HG03442 (cell line): ENCODE measurements at regions not wholly inside any gene's neighbourhood (a gene's known extent, or its start where the extent isn't known, plus 50 kb on each side); places are given as distances from the start of the nearest gene placed in this dataset.
A peak's percentile ranks its signal among the peaks of the same experiment; 100 is the strongest.
"Not testable (repeated sequence)": the region's sequence is repeated elsewhere in the genome, so short reads cannot be mapped to it uniquely, and the experiment has no call there.

ENCODE experiments used
- ATAC-seq: cut with Tn5 transposase; IDR thresholded peaks from one replicate; pipeline ENCODE4 v1.9.1; 2021; ENCODE audit warnings: mild to moderate bottlenecking, moderate library complexity; ENCODE audit not compliant: unreplicated experiment

DNA sequence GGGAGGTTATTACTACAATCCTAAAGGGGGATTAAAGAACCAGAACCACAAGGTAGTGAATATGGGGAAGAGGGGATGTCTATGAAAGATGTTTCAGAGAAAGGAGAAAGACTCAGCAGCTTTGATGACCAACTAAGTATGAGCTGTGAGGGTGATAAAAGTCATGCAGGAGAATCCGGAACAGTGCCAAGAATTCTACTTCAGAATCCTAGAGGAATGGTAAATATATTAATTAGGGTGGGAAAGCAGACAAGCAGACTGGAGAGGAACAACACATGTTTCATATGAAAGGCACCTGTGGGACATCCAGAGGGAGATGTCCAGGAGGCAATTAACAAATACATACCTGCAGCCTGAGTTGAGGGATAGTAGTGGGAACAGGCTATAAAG lies 642.2 kb upstream of the DIPK2B start:
- no peak for ATAC-seq

DNA sequence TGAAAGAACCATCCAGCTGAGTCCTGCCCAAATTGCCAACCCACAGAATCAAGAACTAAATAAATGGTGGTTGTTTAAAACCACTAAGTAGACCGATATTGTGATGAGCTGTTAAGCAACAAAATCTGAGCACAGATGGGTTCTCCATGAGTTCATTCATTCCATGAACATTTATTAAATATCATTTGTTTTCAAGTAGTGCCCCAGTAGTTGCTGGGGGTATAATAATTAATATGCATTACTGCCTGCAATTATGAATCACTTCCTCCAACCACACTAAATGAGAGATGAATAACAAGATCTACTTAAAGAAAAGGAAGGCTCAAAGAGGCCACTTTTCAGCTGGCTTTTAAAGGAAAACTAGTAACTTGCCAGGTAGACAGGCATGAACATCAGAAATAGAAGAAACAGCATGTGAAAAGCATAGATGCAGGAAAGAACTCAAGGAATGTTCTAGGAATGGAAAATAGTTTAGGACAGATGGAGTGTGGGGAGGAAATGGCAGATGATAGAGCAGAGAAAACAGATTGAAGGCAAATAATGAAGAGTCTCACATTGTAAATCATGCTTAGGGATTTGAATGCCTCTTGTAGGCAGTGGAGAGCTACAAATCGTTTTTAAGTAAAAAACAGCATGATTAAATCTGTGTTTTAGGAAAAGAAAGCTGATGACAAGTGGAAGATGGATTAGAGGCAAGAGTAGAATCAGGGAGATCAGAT lies 641.7 kb upstream of the DIPK2B start:
- ATAC-seq = no peak

DNA sequence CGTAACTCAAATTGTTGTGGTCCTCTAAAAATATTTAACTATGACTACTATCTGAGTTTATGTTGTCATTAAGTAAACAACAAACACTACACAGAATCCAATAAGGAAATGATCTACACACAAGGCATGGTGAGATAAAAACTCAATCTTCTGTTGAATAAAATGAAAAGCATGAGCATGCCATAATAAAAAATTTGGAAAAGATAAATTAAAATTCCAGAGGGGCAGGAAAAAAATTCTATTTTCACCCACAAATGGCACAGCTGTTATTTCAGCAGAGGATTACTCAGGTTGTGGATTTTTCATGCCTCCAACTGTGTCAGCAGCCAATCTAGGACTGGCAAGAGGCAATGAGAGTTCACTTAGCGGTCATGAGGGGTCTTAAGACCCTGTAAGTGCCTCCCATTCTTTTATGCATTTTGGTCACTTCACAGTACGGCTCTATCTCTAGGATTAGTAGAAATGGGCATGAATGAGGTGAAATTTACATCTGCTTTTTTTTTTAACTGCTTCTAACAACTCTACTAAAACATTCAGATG lies 639.8 kb upstream of the DIPK2B start:
- no peak for ATAC-seq

DNA sequence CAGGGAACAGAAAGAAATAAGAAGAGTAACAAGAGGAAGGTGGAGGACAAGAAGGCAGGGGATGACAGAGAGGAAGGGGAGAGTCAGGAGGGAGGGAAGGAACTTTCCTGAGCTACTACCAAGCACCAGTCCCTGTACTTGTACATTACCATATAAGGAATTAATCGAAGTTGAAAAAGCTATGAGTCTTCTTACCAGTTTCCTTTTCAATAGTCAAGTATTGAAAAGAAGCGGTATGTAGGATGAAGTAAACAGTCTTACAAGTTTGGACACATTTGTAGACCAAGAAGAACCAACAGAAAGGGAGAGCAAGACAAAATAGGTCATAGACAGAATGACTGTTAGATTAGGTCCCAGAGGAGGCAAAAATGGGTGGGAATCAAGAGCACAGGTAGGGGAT lies 629.7 kb upstream of the DIPK2B start:
- ATAC-seq = no peak

DNA sequence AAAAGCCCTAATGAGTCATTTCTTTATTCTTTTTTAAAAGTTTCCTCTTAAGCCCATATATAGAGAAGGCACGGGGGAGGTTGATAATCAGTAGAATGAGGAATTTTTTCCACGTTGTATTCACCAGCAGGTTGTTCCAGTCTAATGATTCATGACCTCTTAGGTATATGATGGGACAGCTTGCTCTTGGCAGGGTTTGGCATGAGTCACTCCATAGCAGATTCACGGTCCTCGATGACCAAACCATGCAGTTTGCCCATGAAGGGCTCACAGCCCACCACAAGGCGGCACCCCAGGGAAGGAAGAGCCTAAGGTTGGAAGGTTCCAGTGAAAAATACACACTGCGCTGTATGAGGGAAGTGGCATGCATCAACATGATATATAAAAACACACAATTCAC lies 623.8 kb upstream of the DIPK2B start:
- no peak for ATAC-seq

DNA sequence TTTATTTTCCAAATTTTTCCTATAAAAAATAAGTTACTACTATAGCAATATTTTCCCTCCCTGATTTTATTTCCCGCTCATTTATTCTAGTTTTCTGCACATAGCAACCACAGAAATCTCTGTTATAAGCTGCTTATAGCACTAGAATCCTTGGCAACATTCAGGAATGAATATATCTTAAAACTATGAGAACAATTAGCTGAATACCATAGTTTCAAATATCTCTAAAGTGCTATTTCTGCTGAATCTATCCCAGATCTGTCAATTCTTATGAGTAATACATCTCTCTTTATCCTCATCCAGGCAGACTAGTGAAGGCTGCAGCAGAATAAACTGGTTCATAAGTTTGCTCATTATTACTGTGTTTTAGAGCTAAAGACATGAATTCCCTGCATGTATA lies 622.9 kb upstream of the DIPK2B start:
- ATAC-seq = no peak

DNA sequence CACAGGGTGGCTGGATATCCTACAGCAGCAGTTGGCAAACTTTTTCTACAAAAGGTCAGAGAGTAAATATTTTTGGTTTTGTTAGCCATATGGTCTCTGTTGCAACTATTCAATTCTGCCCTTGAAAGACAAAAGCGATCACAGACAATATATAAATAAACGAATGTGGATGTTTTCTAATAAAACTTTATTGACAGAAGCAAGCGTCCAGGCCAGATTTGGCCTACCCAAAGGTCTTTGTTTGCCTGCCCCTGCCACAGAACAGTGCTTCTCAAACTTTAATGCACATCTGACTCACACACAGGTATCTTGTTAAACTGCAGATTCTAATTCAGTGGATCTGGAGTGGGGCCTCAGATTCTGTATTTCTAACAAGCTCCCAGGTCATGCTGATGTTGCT lies 621.4 kb upstream of the DIPK2B start:
- ATAC-seq = no peak

DNA sequence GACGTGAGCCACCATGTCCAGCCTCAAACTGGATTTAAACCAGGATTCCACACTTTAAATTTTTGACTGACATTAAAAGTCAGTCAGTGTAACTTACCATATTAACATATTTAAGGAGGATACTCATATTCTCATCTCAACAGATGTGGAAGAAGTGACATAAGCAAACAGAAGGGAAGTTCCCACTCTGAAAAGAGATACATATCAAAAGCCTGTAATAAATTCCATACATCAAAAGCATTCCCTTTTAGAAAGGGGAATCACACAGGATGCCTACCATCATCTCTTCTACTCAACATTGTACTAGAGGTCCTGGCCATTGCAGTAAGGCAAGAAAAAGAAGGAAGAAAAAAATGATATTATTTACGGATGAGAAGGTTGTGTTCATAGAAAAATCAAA lies 618.2 kb upstream of the DIPK2B start:
- ATAC-seq = no peak

DNA sequence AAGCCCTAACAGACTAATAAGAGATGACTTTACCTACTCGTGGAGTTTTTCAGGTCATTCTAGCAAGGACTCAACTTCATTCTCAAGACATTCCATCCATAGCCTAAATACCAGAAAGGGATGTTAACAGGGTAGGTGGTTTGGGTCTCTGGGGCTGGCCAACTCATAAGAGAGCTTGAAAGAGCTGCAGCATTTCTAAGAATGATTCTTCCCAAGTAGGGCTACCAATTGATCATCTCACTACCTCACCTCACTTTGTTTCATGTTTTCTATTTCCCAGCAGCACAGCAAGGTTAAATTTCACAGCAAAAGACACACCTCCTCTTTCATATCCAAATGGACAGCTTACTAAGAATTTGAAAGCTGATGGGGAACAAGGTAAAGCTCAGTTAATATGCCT lies 614.8 kb upstream of the DIPK2B start:
- no peak for ATAC-seq

DNA sequence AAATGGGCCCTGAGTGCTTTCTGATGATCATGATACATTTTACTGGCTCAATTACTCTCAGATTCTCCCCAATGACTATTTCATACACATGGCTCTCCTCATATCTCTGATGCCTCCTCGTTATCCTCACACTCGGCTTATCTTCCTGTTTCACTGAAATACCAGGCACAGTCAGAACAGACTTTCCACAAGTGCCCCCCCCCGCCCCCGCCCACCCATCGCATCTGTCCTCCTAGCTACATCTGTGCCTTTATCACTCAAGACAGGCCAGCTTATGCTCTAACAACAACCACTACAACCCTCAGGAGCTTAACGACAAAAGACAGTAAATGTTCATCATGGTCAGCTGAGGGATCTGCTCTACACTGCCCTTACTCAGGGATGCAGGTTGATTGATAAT lies 610.6 kb upstream of the DIPK2B start:
- ATAC-seq = no peak

DNA sequence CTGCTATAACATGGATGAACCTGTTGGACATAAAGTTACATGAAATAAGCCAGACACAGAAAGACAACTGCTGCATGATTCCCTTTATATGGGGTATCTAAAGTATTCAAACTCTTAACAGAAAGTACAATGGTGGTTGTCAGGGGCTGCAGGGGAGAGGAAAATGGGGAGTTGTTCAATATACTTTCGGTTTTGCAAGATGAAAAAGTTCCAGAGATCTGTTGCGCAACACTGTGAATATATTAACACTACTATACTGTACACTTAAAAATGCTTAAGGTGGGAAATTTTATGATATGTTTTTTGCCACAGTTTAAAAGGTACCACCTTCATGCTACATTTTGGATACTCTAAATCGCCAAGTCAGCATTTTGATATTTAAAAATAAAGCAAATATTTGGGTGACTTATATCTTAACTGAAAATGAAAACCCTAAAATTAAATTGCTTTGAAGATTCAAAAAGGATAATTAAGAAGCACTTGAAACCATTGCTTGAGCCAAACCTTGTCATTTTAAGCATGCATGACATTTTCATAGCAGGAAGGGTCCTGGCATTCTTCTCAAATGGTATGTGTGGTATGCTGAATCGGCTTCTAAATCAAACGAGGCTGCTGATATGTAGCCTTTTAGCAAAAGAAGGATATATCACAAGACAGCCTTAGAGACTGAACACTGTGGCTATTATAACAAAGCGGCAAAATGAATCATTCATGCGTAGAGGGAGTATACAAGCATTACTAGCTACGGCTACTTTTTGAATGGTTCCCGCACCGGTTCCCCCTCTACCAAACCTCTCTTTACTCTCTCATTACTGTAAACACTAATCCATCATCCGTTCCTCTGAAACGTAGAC lies 607.1 kb upstream of the DIPK2B start:
- ATAC-seq = no peak

DNA sequence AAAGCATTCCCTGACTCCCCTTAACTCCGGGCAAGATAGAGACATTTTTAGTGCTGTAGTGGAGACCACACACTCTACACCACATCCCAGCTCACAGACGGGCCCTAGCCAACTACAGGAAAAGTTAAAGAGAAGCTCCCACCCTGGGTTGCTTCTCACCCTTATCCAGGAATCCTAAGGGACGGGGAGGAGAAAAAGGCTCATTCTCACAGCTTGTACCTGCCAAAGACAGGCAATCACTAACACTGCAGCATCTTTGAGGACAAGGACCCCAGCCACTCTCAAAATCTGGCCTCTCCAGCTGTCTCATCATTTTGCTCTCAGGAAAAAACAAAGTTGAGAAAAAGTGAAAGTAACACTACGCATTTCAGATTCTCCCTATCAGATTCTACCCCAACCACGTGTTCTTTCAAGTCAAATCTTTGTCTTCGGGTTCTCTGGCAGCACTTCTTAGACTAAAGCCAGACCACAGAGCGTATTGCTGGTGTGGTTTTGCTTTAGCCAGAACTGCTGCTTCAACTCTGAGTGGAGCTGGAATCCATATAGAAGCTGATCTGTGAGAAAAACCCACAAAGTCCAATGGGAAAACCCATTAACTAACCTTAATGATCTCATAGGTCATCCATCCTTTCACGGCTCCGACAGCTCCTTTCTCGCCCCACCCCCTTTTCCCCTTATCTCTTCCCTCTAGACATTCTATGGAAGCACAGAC lies 605.9 kb upstream of the DIPK2B start:
- peak; percentile 80 for ATAC-seq

DNA sequence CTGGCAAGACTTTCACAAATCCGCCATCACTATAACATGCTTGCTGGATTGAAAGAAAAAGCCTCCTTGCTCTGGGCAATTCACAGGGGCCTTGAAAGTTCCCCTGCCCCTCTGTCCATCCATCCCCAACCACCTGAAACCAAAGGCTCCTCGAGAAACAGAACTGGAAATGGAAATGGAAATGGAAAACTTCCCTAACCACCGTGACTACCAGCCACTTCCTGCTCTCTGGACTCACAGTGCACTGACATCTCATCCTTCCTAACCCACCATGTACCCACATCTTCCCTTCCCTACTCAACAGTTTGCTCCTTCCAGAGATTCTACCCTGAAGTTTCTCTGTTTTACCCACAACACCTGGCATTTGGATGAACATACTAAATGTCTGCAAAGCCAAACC lies 603.6 kb upstream of the DIPK2B start:
- ATAC-seq = no peak

DNA sequence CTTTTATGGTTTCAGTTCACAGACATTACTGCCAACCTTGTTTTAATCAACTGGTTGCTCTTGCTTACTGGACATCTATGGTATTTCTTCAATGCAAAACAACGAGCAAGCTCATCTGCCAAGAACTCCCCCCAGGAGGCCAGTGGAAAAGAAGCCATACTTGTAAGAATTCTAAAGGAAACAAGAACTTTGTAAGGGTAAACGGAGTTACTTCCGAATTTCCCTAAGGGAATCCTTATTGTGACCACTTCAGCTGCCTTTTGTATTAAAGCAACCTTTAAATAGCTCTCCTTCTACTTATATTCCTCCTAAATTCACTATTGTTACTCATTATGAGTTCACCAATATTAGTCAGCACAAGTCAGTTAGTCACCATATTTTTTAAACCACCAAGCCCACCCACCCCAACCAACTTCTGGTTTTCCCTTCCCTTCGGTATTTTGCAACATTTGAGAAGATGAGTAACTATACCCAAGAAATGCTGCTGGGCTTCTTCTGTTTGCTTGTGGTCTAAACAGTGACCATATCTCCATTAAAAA lies 602.8 kb upstream of the DIPK2B start:
- no peak for ATAC-seq

DNA sequence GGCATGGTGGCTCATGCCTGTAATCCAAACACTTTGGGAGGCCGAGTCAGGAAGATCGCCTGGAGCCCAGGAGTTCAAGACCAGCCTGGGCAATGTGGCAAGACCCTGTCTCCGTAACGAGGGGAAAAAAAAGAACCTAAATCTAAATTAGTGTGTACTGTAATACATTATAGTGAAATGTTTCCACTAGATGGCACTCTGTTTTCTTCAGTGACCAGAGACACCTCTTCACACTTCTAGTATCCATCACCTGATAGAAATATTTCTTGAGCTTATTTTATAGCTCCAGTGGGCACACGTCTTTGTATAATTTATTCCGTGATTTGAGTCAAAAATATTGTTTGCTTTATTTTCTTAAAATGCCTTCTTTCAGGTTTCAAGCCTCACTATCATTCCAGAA lies 600.9 kb upstream of the DIPK2B start:
- peak; percentile 47 for ATAC-seq

DNA sequence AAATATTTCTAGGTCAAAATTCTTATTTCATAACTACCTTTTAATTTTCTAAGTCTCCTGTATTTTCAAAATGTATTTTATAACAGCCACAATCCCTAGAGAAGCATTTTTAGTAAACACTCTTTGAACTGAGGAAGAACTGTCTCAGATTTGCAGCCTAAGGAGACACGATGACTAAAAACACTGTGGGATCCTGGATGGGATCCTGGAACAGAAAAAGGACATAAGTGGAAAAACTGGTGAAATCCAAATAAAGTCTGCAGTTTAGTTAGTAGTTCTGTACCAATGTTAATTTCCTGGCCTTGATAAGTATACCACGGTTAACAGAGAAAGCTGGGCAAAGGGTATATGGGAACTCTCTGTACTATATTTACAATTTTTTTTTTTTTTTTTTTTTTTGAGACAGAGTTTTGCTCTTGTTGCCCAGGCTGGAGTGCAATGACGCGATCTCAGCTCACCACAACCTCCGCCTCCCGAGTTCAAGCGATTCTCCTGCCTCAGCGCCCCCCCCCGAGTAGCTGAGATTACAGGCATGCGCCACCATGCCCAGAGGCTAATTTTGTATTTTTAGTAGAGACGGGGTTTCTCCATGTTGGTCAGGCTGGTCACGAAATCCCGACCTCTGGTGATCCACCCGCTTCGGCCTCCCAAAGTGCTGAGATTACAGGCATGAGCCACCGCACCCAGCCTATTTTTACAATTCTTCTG lies 600.2 kb upstream of the DIPK2B start:
- not testable (repeated sequence) for ATAC-seq

DNA sequence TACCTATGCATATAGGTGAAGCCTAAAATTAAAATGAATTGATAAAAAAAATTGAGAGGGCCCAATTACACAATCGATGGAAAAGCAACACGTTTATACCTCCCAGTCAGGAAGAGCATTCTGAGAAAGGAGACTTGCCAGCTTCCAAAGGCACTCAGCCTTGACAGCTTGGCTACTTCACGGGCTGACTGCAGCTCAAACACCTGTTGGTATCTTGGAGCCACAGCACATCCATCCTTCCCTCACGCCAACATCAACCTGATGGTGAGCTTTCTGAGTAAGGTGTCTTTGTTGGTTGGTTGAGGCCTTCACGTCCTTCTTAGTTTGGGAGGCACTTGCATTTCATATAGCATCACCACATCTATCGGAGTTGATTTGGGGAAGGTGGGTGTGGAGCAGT lies 598.9 kb upstream of the DIPK2B start:
- ATAC-seq = no peak

DNA sequence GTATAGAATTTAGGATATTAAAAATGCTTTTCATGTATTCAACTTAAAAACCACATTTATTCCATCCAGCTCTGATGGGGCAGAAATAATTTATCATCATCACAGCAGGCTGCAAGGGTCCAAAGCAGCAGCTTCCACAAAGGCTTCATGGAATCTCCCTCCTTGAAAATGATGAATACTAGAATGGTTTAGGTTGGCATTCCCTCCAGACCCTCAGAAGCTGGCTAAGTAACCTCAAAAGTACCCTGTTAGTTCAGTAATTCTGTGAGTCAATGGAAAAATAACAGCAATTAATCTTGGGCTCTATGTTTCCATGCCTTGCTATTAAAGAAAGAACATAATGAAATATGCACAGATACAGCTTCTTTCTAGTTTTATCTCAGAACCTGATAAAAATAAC lies 594.9 kb upstream of the DIPK2B start:
- ATAC-seq = no peak

DNA sequence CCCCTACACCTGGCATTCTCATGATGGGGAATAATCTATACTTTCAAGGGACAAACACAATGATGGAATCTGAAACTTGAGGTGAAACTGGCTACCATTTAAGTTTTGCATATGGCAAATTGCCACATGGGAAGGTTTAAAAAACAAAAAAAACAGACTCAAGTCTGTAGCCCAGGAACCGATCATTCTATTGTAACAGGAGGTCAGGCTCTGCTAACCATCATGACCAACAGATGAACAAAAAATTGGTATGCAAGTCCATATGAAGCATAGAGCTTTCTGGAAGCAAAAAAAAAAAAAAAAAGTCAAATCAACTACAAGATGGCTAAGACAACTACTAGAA lies 594.3 kb upstream of the DIPK2B start:
- ATAC-seq = no peak

DNA sequence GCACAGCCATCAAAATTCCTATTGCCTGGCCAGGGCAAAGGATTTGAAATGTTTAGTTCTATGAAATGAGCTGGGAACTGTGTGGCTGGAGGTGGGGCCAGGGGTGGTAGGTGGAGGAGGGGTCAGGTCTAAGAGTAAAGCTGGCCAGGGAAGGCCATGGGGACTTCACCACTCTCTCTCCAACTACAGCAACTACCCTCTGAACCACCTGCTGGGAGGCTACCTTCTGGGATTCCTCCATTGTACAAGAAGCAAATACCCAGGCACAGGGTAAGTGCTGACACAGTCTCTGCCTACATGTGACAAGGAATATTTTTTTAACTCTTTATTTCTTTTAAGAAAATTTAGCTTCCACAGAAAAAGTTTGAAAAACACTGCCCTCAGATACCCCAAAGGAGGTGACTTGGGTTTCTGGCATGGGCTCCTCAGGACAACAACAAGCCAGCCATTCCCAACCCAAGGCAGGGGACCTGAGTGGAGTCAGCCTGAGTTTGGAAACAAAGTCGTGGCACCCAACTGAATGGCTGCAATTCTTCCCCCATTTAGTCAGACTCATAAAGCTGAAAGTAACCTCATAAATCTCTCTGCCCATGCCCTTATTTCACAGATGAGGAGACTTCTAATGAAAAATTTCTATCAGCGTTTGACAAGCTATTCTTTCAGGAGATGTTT lies 593.8 kb upstream of the DIPK2B start:
- ATAC-seq = no peak
